SKM-1 (cell line): ENCODE measurements at regions not wholly inside any gene's neighbourhood (a gene's known extent, or its start where the extent isn't known, plus 50 kb on each side); places are given as distances from the start of the nearest gene placed in this dataset.
"Not testable (repeated sequence)": the region's sequence is repeated elsewhere in the genome, so short reads cannot be mapped to it uniquely, and the experiment has no call there.

Experiments
- DNase-seq: peaks from one replicate; lab custom pipeline; 2025; ENCODE audit not compliant: unreplicated experiment; lab: John Stamatoyannopoulos, UW

DNA sequence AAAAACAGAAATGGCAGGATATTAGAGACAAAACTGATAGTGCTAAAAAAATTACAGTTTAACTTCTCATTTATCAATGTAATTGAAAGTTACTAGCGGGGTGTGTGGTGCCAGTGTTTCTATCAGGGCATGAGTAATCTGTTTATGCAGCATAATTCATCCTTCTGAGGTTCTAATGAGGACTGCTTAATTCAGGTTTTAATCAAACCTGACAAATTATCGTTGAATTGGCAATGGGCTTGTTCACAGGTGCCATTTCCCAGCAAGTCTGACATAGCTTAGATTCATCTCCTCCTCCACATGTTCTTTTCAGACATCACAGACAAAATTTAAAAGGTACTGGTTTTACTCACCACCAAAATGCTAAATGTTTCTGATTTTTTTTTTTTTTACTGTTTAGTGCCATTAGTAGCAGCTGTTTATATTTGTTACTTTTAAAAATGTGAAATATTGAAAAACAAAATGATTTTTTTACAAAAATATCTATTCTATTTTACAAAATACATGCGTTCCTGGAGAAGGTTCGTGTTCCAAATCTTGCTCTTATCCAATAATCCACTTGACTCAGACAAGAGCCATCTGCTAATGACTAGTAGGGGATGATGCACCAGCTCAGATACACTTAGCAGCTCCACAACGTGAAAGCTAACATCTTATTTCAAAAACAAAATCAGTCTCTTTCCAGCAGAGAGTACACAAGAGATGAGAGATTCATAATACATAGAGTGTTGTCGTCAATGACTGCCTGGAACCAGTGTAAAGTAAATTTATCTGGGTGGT, 447.7 kb upstream of the DPPA4 start:
- no peak for DNase-seq

DNA sequence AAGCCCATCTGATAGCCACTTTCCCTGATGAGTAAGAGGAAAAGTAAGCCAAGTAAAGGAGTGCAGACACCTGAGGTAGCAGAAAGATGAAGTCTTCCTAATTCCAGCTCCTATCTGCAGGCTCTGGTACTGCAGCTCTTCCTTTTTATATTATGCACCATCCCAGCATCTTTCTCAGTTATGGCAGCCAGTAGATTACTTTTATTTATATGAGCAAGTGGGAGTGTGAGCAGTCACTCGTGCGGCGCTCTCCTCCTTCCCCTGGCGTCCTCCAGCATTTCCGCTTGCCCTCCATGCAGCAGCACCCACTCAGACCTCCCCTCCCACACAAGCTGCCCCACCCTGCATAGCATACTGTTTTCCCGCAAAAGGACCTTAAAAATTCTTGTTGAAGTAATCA, 465.9 kb upstream of the DPPA4 start:
- DNase-seq: no peak

DNA sequence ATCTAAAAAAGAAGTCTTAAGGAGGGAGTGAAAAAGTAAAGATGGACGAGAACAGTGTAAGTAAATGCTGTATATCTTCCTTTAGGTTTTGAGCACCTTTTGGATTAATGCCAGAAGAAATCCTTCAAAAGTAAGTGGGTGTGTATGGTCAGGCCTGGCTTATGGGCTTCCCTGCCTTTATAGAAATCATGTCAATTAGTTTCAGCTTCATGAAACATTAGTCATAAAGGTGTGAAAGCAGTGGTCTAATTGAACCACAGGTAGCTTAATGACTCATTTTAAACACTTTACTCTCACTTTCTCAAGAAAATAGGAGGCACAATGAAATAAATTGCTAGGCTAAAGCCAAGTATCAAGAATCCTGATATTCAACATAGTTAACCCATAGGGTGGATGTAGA, 467.4 kb upstream of the DPPA4 start:
- no peak for DNase-seq

DNA sequence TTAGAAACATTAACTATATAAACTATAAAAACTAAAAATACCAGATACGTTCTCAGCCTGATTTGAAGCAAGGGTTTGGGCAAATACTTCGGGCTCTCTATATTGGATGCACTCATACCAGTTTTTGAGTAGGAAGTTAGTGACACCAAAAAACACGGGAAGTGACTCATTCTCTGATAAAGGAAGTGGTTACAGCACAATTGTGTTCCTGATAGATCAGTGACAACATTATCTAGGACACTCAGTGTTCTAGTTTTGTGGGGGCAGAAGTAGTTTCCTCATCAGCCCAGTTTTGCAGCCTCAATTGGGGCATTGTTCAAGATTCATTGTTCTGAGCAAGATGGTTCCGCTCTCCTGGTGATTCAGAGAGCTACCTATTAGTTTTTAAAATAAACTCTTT, 469.6 kb upstream of the DPPA4 start:
- DNase-seq: peak; percentile 85

DNA sequence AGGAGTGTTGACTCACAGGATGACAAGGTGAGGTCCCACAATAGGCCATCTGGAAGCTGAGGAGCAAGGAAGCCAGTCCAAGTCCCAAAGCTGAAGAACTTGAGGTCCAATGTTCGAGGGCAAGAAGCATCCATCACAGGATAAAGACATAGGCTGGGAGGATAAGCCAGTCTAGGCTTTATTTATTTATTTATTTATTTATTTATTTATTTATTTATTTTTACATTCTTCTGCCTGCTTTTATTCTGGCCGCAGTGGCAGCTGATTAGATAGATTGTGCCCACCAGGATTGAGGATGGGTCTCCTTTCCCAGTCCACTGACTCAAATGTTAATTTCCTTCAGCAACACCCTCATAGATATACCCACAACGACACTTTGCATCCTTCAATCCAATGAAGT, 472.2 kb upstream of the DPPA4 start:
- DNase-seq: no peak

DNA sequence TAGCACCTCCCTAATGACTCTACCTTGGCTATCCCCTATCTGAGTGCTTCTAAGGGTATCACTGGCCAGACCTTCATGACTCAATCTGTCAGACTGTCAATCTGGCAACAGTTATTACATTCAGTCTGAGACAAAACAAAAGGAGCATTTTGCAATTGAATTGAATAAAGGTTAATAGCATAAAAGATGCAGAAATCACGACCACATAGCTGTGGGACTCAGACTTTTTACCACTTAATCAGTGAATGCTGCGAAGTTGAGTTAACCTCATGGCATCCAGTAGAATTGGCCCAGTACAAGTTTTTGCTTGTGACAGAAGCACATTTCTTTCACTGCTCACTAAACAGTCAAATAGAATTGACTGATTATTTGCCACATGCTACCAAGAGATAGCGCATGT, 480.7 kb upstream of the DPPA4 start:
- no peak for DNase-seq

DNA sequence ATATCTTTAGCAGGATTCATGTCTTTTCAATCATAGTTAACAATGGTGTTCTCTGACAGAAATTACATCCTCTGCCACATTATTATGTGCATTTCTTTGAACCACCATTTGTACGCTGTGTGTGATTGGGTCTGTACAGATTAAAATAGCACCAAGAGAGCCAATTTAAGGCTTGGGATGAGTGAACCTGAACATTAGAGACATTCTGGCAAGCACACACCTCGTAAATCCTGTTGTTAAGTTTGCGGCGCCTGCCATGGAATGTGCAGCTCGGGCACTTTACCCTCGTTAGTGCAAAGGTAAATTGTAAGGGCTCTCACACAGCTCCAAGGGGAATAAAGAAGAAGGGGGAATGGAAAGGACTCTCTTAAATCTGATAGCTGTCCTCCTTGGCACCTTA, 482.4 kb upstream of the DPPA4 start:
- DNase-seq: no peak

DNA sequence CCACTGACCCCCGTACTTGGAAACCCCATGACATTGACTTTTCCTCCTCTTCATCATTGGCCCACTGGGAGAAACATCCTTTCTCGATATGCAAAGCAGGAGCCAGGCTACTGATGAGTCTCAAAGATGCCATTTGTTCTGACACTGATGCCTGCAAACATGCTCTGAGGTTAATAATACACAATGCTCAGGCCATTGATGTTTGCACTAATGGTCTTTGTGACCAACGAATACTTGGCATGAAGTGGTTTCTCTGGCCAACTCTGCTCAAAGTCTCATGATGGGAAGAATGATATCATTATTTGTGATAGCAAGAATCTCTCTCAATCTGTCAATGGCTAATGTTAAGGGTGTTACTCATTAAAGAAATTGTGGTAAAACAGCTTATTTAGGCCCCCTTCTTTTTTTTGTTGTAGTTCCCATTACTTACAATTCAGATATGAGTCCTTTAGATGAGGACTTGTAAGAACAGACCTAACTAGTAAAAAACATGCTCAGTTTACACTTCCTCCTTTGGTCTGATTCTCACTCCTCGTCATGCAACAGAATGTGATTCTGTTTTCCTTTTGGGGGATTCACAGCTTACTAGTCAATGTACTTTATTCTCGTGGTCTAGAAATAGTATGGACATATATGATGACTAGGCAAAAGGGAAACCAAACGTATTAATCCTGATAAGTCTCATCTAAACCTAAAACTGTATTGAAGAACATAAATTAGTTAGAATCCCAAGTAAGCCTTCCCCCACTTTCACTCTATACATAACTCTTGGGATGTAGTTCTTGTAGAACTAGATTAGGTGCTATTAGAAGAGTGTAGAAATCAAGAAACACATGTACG, 488.8 kb upstream of the DPPA4 start:
- no peak for DNase-seq

DNA sequence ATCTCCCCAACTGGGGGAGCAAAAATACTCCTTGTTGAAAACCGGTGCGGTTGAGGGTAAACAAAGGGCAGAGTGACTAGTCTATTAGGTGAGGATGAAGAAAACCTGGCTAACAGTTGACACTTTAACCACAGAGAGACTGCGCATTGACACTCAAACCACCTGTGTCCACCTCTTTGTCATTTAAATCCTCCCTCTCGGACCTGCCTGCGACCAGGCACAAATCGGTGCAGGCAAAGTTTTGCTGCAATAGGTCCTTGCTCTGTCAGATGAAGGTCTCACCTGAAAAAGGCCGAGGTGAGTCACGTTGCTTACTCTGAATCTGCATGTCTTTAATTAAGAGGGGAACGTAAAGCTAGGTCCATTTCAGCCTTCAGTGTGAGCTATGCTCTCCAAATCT, 494.1 kb upstream of the DPPA4 start:
- no peak for DNase-seq

DNA sequence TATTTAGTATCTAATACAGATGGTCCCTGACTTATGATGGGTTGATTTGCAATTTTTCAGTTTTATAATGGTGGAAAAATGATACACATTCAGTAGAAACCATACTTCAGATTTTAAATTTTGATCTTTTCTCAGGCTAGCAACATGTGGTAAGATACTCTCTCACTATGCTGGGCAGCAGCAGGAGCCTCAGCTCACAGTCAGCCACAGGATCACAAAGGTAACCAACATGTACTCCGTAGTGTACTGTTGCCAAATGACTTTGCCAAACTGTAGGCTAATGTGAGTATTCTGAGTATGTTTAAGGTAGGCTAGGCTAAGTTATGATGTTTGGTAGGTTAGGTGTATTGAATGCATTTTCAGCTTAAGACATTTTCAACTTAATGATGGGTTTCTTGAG, 498.6 kb upstream of the DPPA4 start:
- no peak for DNase-seq

DNA sequence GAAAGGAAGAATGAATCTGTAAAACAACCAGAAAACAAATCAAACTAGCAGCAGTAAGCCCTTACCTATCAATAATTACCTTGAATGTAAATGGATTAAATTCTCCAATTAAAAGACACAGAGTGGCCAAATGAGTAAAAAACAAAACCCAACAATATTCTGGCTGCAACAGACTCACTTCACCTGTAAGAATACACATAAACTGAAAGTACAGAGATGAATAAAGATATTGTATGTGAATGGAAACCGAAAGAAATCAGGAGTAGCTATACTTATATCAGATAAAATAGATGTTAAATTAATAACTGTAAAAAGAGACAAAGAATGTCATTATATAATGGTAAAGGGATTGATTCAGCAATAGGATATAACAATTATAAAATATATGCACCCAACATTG, 514.5 kb upstream of the DPPA4 start:
- no peak for DNase-seq

DNA sequence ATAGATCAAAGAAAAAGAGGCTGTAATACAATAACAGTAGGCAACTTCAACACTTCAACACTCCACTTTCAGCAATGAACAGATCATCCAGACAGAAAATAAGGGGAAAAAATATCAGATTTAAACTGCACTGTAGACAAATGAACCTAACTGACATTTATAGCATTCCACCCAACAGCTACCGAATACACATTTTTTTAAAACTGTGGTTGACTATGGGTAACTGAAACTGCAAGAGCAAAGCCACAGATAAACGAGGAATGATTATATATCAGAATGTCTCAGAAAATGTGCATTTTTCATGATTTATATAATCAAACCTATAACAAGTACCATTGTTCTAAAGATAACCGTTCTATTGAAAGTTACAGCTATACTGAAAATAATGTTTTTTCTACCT, 514.9 kb upstream of the DPPA4 start:
- no peak for DNase-seq

DNA sequence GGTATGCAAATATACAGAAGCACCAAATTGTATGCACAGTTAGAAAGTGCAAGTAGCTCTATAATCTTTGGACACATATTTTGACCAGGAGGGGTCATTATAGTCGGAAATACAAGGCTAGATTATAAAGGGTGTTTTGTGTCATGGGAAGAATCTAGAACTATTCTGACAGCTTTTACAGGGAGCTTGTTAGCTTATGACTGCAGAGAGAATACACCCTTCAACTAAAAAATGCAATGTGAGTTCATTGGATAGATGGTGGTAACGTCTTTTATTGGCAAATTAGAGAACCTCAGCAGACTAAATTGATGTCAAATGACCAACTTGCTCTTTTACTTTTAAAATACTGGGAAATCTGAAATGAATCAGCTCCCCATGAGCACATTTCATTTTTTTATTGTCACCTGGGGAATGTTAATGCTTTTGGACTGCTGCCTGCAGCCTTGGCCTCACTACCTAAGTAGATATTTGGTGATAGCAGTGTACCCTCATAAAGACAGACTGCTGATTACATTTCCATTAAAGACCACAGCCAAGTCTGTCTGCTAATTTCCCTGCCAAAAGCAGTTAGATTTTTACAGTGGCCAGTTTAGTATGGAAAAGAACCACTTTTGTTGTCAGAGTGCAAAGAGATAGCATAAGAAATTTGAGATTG, 515.9 kb upstream of the DPPA4 start:
- no peak for DNase-seq

DNA sequence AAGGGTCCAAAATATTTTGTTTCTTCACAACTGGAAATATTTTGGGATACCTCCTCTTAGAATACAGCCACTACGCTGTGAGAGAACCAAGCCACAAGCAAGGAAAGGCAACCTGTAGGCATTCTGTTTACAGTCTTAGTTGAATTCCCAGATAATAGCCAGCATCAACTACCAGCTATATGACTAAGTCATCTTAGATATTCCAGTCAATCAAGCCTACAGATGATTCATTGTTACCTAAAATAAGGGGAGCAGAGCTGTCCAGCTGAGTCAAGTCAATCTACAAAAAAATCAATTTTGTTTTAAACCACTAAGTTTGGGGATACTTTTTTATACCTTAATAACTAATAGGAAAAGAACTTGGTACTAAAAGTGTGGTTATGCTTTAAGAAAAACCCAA, 526.4 kb upstream of the DPPA4 start:
- DNase-seq: no peak

DNA sequence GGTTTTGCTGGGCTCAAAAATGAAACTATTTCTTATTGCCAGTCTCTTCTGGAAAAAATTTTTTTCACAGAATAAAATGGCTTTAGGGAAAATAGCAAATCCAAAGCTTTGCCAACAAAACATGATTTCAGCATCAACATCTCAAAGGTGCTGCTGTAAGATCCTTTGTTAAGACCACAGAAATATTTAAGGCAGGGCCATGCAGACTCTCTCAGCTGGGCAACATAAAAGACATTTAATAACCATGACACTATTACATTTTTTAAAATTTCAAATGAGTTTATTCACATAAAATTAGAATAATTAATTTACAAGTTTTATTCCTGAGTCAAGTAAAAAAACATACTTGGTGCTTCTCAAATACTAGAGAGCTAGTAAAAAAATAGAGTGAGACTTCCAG, 527.1 kb upstream of the DPPA4 start:
- no peak for DNase-seq

DNA sequence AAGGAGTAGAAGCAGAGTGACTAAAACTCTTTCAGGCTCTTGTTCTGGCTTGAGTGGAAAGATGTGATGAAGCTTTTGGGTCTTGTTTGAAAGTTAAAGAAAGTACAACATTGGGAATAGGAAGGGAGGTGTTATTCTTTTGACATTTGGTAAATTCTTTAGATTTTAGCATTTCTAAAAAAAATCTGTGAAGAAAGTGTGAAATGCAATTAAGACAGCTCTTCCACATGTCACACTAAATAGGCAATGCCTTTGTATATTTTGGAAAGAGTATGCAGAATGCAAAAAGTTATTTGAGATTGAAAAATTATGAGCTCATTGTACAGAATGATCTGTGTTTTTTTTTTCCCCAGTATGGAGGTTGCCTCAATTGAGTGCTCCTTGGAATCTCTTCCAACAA, 532.2 kb upstream of the DPPA4 start:
- no peak for DNase-seq

DNA sequence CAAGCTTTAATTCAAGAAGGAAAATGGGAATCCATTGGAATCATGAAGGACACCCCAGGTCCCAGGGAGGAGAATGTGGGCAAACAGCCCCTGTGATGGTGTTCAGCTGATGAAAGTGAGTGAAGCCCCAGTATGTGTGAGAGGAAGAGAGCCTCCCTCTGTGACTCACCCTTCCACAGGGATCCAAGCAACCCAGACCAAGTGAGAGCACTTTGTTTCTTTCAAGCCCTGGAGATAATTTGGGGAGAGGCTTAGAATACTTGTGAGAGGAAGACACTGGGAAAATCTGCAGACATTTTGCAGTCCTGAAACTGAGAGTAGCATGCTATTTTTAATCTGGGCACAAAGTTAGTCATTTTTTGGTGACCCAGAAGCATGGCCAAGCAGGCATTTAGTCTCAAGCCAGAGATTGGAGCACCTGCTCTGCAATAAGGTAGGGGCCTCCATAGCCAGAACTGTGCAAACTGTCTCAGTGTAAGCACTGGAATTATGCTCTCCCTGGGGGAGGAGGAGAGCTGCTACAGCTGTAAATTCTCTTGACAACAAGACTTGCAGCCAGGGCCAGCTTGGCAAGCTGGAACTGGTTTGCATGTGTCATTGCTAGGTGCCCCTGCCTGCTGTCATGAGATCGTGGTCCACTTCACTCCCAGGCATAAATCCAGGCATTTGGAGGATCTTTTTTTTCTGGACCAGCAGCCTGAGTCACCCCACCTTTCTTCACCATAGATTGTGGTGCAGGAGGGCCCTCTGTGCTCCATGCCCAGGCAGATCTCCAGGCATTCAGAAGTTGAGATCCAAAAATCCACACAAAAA, 537.8 kb upstream of the DPPA4 start:
- no peak for DNase-seq

DNA sequence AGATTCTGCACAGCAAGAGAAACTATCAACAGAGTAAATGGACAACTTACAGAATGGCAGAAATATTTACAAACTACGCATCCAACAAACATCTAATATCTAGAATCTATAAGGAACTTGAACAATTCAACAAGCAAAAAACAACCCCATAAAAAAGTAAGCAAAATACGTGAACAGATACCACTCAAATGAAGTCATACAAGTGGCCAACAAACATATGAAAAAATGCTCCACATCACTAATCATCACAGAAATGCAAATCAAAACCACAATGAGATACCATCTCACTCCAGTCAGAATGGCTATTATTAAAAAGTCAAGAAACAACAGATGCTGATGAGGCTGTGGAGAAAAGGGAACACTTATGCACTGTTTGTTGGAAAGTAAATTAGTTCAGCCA, 540.3 kb upstream of the DPPA4 start:
- DNase-seq: not testable (repeated sequence)

DNA sequence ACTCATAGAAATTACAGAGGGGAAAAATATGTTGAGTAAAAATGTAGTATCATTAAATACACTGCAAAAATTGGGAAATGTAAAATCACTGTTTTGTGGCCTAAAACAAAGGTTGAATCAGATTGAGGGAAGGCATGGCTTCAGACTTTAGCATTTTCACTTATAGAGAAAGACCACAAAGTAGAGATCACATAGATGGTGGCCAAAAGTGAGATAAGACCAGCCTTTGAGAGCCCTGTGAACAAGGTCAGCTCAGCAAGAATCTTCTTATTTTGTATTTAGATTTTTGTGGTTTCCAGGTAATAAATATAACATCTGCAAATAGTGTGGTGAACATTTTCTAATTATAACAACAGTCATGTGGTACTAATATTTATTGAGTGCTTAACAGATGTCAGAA, 544.8 kb upstream of the DPPA4 start:
- DNase-seq: no peak

DNA sequence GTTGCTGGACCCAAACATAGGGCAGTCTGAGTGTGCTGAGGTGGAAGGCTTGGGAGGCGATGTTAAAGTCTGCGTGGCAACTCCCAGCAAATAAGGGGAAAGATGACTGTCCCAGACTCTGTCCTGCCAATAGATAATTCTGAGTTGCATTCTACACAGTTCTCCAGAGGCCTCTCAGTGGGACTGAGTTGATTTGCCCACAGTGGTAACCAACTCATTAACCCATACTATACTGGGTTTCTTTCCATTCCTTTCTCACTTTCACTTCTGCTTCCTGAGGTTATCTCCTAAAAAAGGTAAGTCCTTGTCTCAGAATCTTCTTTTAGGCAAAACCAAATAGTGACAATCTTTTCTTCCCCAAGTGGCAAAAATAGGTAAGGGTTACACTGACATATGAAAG, 549.9 kb upstream of the DPPA4 start:
- no peak for DNase-seq

DNA sequence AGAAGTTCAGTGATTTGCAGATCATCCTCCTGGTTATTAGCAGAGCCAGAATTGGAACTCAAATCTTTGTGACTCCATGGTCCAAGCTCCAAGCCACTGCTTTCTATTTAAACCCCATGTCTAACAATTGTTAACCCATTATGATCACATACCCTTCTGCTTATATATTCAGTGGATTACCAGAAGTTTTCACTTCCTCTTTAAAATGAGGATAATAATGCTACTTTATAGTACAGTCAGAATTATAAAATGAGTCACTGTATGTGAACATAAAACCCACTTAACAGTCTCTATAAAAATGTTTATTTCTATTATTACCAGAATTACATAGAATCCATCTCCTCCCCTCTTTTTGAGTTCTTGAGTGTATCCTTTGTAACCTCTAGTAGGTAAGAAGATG, 550.7 kb upstream of the DPPA4 start:
- DNase-seq: no peak
